Fibroblast of lung (primary cell): ENCODE measurements at regions not wholly inside any gene's neighbourhood (a gene's known extent, or its start where the extent isn't known, plus 50 kb on each side); places are given as distances from the start of the nearest gene placed in this dataset.

Source experiments
- EZH2 ChIP-seq: IDR thresholded peaks from 2 replicates; pipeline ENCODE4 v1.5.1; 2012; ENCODE audit warnings: low read length, control low read depth, mild to moderate bottlenecking; ENCODE audit errors: missing control alignments
- TF ChIP-seq, protein P1 (sequence below), 2 donors: IDR thresholded peaks in 1 of 2; conservative IDR thresholded peaks in 1 of 2; 1 replicate in 1 of 2; 2 replicates in 1 of 2; pipeline ENCODE4 v1.5.1; 2011 to 2012; ENCODE audit warnings: low read length in 2 of 2, control low read depth in 1 of 2, inconsistent platforms in 1 of 2, low read depth in 1 of 2, mild to moderate bottlenecking in 1 of 2

DNA sequence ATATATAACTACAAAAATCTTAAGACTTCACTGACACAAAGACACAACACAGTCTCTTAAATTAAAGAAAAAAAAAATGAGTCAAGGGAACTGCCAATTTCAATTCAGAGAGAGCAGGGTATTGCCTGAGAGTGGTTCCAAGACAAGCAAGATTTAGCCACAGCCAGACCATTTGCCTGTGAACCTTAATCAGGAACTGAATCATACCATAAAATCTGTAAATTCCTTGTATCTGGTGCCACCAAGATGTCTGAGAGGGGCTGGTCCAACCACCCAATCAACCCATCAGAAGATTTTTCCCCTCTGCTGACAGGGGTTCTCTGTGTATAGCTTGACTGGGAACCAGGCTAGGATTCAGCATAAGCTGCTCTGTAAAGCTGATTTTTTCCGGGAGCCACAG is 159.2 kb downstream of the CPEB2 start:
- TF ChIP-seq, protein P1, sequence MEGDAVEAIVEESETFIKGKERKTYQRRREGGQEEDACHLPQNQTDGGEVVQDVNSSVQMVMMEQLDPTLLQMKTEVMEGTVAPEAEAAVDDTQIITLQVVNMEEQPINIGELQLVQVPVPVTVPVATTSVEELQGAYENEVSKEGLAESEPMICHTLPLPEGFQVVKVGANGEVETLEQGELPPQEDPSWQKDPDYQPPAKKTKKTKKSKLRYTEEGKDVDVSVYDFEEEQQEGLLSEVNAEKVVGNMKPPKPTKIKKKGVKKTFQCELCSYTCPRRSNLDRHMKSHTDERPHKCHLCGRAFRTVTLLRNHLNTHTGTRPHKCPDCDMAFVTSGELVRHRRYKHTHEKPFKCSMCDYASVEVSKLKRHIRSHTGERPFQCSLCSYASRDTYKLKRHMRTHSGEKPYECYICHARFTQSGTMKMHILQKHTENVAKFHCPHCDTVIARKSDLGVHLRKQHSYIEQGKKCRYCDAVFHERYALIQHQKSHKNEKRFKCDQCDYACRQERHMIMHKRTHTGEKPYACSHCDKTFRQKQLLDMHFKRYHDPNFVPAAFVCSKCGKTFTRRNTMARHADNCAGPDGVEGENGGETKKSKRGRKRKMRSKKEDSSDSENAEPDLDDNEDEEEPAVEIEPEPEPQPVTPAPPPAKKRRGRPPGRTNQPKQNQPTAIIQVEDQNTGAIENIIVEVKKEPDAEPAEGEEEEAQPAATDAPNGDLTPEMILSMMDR (conservative IDR thresholded peaks at IDR 0.05 in 1 of 2, IDR thresholded peaks at IDR 0.05 in 1 of 2; ENCODE audit: low read depth in 1 of 2, low read length in 2 of 2): no peak
- TF ChIP-seq EZH2: no peak
